ENCODE measurements at regions not wholly inside any gene's neighbourhood (a gene's known extent, or its start where the extent isn't known, plus 50 kb on each side); places are given as distances from the start of the nearest gene placed in this dataset.

DNA sequence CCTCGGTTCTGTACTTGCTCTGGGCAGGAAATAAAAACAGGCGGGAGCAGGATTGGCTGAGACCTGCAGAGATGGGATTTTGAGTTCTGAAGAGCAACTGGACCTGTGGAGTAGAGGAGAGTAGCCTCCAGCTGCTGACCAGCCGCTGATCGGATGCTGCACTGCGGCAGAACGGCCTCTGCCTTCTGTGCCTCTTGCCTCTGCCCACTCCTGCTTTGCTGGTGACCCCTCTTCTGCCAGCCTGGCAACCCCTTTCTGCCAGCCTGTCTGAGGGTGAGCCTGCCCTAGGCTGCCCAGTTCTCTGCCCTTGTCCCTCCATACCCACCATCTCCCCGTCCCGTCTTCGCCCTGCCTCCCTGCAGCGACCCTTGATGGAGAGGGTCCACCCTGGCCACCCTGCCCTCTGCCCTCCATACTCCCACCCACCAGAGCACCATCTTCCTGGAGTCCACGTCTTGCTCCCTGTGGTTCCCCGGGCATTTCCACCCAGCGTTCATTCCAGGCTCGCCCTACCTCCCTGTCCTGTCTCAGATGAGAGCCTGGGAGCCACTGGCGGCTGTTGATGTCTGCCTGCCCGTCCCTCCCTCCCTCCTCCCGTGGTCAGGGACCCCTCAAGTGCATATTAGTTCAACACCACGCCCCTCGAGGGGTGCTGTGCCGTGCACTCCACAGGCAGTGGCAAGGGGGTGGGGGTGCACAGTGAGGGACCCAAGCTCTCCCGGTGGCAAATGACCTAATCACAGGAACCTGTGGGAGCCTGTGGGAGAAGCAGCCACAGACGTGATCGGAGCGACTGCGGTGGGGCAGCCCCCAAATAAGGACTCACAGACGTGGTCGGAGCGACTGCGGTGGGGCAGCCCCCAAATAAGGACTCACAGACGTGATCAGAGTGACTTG is 863.3 kb downstream of the TBC1D22A start:
- TF ChIP-seq, protein P1, sequence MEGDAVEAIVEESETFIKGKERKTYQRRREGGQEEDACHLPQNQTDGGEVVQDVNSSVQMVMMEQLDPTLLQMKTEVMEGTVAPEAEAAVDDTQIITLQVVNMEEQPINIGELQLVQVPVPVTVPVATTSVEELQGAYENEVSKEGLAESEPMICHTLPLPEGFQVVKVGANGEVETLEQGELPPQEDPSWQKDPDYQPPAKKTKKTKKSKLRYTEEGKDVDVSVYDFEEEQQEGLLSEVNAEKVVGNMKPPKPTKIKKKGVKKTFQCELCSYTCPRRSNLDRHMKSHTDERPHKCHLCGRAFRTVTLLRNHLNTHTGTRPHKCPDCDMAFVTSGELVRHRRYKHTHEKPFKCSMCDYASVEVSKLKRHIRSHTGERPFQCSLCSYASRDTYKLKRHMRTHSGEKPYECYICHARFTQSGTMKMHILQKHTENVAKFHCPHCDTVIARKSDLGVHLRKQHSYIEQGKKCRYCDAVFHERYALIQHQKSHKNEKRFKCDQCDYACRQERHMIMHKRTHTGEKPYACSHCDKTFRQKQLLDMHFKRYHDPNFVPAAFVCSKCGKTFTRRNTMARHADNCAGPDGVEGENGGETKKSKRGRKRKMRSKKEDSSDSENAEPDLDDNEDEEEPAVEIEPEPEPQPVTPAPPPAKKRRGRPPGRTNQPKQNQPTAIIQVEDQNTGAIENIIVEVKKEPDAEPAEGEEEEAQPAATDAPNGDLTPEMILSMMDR (IDR thresholded peaks at IDR 0.05; ENCODE audit: extremely low read depth, missing control alignments) = no peak
- no peak for DNase-seq (ENCODE audit: low spot score)

DNA sequence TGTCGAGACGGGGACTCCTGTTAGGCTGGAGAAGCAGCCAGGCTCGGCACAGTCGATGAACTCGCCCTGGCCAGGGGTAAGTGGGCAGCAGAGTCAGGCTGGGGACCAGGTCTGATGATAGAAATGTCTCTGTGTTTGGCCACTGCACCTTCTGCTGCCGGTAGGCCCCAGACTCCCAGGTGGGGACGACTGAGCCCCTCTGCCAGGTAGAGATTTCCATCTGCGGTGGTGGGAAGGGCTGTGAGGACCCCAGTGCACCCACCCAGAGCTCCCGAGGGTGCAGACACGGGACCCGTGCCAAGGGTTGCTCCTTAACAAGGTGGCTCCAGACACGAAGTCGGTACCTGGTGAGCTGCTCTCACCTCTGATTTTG is 862.5 kb downstream of the TBC1D22A start:
- TF ChIP-seq, protein P1 (IDR thresholded peaks at IDR 0.05; ENCODE audit: extremely low read depth, missing control alignments) = no peak
- no peak for DNase-seq (ENCODE audit: low spot score)

DNA sequence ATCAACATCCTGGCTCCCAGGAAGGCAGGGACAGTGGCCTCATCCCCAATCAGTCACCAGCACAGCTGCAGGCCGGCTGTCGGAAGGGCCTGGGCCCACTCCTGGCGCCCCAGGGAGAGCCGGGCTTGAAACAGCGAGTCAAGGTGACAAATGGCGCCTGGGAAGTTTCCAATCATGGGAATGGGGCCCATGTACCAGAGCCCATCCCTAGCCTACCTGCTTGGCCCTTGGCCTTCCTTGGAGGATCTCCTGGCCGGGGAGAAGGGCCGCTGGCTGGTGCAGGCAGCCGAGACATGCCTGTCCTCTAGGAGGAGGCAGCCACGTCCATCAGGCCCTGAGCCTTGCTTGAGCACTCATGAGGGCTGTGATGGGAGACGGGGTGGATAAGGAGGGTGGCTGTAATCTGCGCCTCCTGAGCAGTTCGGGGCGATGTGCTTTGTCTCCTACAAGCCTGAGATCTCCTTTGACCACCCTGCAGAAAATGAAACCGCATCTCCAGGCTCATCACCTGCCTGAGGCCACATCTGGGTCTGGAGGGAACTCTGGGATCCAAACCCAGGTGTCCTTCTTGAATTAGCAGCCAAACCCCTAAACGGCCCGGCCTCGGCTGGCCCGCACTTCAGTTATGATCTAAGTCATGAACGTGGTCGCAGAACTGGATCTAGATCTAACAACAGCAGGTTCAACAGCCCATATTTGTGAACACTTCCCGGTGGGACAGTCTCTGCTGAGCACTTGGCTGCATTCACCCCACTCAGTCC is 862.0 kb downstream of the TBC1D22A start:
- DNase-seq (ENCODE audit: low spot score) = no peak
- TF ChIP-seq, protein P1 (IDR thresholded peaks at IDR 0.05; ENCODE audit: extremely low read depth, missing control alignments) = no peak

DNA sequence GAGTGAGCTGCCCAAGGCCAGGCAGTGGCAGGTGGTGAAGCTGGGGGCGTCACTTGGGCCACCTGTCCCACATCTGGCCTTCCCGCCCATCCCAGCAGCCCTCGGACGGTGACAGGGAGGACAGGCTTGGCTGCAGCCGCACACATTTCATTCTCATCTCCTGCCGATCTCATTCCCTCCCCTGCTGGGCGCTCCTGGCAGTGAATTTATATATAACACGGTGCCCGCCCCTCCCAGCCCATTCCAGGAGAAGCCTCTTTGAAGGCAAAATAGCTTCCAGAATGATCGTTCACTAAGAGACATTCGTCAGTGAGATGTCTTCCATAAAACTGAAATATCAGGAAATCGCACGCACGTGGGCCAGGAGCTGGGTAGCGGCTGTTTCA is 861.3 kb downstream of the TBC1D22A start:
- TF ChIP-seq, protein P1 (IDR thresholded peaks at IDR 0.05; ENCODE audit: extremely low read depth, missing control alignments) = no peak
- no peak for DNase-seq (ENCODE audit: low spot score)

DNA sequence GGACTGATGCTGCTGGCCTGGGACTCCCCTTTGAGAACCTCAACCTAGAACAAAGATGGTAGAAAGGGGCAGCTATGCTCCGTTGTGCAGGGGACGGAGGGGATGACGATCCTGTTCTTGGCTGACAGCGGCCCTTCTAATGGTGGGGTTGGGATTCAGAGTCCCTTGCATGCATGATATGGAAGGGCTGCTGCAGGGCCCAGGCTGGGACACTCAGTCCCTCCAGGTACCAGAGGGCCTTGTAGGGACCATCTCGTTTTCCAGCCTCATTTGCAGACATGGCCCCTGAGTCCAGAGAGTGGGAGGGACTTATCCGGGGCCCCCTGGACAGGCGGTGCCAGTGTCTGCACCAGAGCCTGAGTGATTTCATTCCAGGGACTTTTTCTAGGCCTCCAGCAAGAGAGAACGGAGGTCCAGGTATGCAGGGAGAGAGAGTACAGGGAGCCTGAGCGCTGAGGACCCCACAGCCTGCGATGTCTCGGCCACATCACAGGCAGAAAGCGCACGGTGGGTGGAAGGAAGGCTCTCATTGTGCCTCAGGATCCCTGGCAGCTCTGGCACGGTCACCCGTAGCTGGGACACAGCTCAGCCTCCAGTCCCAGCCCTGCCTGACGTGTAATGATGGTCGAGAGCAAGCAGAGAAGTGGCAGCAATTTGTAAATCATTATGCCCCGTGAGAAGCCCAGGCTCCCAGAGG is 860.8 kb downstream of the TBC1D22A start:
- DNase-seq (ENCODE audit: low spot score) = no peak
- TF ChIP-seq, protein P1 (IDR thresholded peaks at IDR 0.05; ENCODE audit: extremely low read depth, missing control alignments) = no peak

DNA sequence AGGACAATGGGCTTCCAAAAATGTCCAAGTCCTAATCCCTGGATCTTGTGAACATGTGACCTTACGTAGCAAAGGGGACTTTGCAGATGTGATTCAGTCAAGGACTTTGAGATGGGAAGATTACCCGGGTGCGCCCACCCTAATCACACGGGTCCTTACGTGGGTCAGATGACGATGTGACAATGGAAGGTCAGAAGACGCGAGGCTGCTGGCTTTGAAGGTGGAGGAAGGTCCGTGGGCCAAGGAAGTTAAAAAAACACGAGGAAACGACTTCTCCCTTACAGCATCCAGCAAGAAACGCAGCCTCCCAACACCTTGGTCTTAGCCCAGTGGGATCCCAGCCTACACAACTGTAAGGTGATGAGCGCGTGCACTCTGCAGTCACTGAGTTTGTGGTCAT is 860.1 kb downstream of the TBC1D22A start:
- TF ChIP-seq, protein P1 (IDR thresholded peaks at IDR 0.05; ENCODE audit: extremely low read depth, missing control alignments) = no peak
- DNase-seq (ENCODE audit: low spot score) = no peak

All from GM20000 (cell line).